Glomerular visceral epithelial cell (primary cell): ENCODE measurements at regions not wholly inside any gene's neighbourhood (a gene's known extent, or its start where the extent isn't known, plus 50 kb on each side); places are given as distances from the start of the nearest gene placed in this dataset.
"Not testable (repeated sequence)": the region's sequence is repeated elsewhere in the genome, so short reads cannot be mapped to it uniquely, and the experiment has no call there.

Experiments
- DNase-seq: peaks from one replicate; pipeline ENCODE4 v3.0.0-alpha.2; 2016; ENCODE audit errors: extremely low spot score

- no peak for DNase-seq
Observed at GRCh38 chr10:62657244-62657835, 147.2 kb upstream of the ADO start.

- DNase-seq: no peak
Observed at GRCh38 chr10:62658516-62658915, 146.0 kb upstream of the ADO start.

GRCh38 chr10:62661143-62661542 lies 143.4 kb upstream of the ADO start:
- DNase-seq: no peak

- DNase-seq: no peak
Observed at GRCh38 chr10:62662486-62662885, 142.0 kb upstream of the ADO start.

GRCh38 chr10:62665771-62666170 lies 138.7 kb upstream of the ADO start:
- DNase-seq: no peak

- no peak for DNase-seq
Observed at GRCh38 chr10:62666275-62666674, 138.2 kb upstream of the ADO start.

GRCh38 chr10:62669341-62669740 lies 135.2 kb upstream of the ADO start:
- no peak for DNase-seq

GRCh38 chr10:62671104-62671503 lies 133.4 kb upstream of the ADO start:
- no peak for DNase-seq

GRCh38 chr10:62681211-62681940 lies 123.1 kb upstream of the ADO start:
- DNase-seq: peak; percentile 46

- no peak for DNase-seq
Observed at GRCh38 chr10:62684911-62685310, 119.6 kb upstream of the ADO start.

- no peak for DNase-seq
Observed at GRCh38 chr10:62687230-62687748, 117.2 kb upstream of the ADO start.

- no peak for DNase-seq
Observed at GRCh38 chr10:62688971-62689700, 115.4 kb upstream of the ADO start.

GRCh38 chr10:62689712-62690111 lies 114.8 kb upstream of the ADO start:
- DNase-seq: no peak

- no peak for DNase-seq
Observed at GRCh38 chr10:62690703-62691102, 113.8 kb upstream of the ADO start.

GRCh38 chr10:62691336-62691735 lies 113.2 kb upstream of the ADO start:
- no peak for DNase-seq

GRCh38 chr10:62692085-62692484 lies 112.4 kb upstream of the ADO start:
- DNase-seq: no peak

GRCh38 chr10:62693306-62693705 lies 111.2 kb upstream of the ADO start:
- no peak for DNase-seq

- no peak for DNase-seq
Observed at GRCh38 chr10:62694537-62695126, 109.9 kb upstream of the ADO start.

GRCh38 chr10:62696798-62697197 lies 107.7 kb upstream of the ADO start:
- peak; percentile 3 for DNase-seq

- no peak for DNase-seq
Observed at GRCh38 chr10:62699148-62699547, 105.4 kb upstream of the ADO start.

GRCh38 chr10:62704121-62704520 lies 100.4 kb upstream of the ADO start:
- DNase-seq: not testable (repeated sequence)

GRCh38 chr10:62705789-62706188 lies 98.7 kb upstream of the ADO start:
- no peak for DNase-seq
